ENCODE measurements at regions not wholly inside any gene's neighbourhood (a gene's known extent, or its start where the extent isn't known, plus 50 kb on each side); places are given as distances from the start of the nearest gene placed in this dataset.

DNA sequence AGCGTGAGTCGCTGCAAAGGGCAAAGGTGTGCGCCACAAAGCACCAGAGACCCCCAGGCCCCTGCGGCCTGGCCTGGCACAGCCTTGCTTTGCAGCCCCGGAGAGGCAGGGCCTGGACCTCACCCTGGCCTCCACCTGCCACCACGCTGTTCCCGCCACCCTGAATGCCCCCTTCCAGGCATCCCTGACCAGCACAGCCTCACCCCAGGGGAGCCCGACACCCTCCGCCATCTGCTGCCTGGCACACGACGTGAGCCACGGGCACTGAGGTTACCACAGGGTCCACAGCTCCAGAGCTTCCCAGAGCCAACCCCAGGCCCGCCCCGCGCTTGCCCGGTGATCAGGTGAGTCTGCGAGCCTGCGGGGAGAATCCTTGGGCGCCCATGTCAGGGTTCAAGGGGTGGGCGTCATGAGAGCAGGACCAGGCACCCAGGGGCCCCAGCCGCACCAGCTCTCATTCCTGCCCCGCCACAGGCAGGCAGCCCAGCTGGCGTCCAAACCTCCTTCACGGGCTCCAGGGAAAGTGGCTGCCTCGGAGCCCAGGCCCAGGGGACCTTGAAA, 171.3 kb downstream of the BRD1 start:
- no peak for DNase-seq (ENCODE audit: low spot score)
- Histone ChIP-seq H3K27ac (peak overlapping the region; percentile 44 to 49), H3K9me3 (peaks cover 0 to 5% of the 10 kb centered on the region in 2 donors), H3K4me1 (no peaks in the 10 kb centered on the region), H3K4me3 (peak overlapping the region; percentile 39 to 50), H3K27me3 (no peaks in the 10 kb centered on the region), H3K36me3 (no peaks in the 10 kb centered on the region)
- TF ChIP-seq CTCF (IDR thresholded peaks at IDR 0.05): no peak

GRCh38 chr22:49655168-49655812, 172.4 kb downstream of the BRD1 start:
- no peak for TF ChIP-seq CTCF (IDR thresholded peaks at IDR 0.05)
- Histone ChIP-seq H3K27me3 (no peaks in the 10 kb centered on the region), H3K4me3 (no peak overlapping the region), H3K9me3 (peaks cover 0 to 5% of the 10 kb centered on the region in 2 donors), H3K27ac (no peak overlapping the region), H3K36me3 (no peaks in the 10 kb centered on the region), H3K4me1 (no peaks in the 10 kb centered on the region)
- no peak for DNase-seq (ENCODE audit: low spot score)

GRCh38 chr22:49650336-49651241, 177.1 kb downstream of the BRD1 start:
- H3K4me1 ChIP-seq: no peaks in the 10 kb centered on the region
- no peak for DNase-seq (ENCODE audit: low spot score)
- no peak overlapping the region for H3K4me3 ChIP-seq
- no peak overlapping the region for H3K27ac ChIP-seq
- peaks cover 0 to 5% of the 10 kb centered on the region in 2 donors for H3K9me3 ChIP-seq
- H3K36me3 ChIP-seq: no peaks in the 10 kb centered on the region
- no peaks in the 10 kb centered on the region for H3K27me3 ChIP-seq
- no peak for TF ChIP-seq CTCF (IDR thresholded peaks at IDR 0.05)

- H3K27ac ChIP-seq: no peak overlapping the region
- H3K36me3 ChIP-seq: no peaks in the 10 kb centered on the region
- H3K4me1 ChIP-seq: no peaks in the 10 kb centered on the region
- H3K27me3 ChIP-seq: no peaks in the 10 kb centered on the region
- no peak for TF ChIP-seq CTCF (IDR thresholded peaks at IDR 0.05)
- H3K9me3 ChIP-seq: peaks cover 0 to 5% of the 10 kb centered on the region in 2 donors
- no peak overlapping the region for H3K4me3 ChIP-seq
- no peak for DNase-seq (ENCODE audit: low spot score)
Measured at GRCh38 chr22:49649166-49650068, 178.3 kb downstream of the BRD1 start.

DNA sequence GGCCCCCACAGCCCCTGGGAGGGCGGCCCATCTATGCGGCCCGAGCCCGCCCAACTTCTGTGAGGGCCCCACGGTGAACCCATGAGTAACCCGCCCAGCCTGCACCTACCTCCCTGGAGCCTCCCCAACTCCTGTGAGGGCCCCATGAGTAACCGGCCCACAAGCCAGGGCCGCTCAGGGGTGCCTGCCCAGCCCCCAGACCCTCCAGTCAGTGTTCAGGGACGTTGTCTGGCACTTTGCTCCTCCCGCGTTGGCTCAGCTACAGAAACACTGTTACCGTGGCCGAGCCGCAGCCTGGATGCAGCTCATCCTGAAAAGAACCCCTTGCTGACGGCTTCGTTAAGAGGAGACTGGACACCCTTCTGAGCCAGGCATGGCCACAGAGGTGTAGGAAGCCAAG, 179.6 kb downstream of the BRD1 start:
- Histone ChIP-seq H3K27me3 (no peaks in the 10 kb centered on the region), H3K4me3 (no peak overlapping the region), H3K9me3 (peaks cover 0 to 5% of the 10 kb centered on the region in 2 donors), H3K27ac (no peak overlapping the region), H3K4me1 (no peaks in the 10 kb centered on the region), H3K36me3 (no peaks in the 10 kb centered on the region)
- no peak for TF ChIP-seq CTCF (IDR thresholded peaks at IDR 0.05)
- no peak for DNase-seq (ENCODE audit: low spot score)

Measured in right atrium auricular region (tissue), 2 donors.